NOMO-1 treated with DMSO at 0.1 percent for 48 hours (cell line): ENCODE measurements at regions not wholly inside any gene's neighbourhood (a gene's known extent, or its start where the extent isn't known, plus 50 kb on each side); places are given as distances from the start of the nearest gene placed in this dataset.
A peak's percentile ranks its signal among the peaks of the same experiment; 100 is the strongest.
"Not testable (repeated sequence)": the region's sequence is repeated elsewhere in the genome, so short reads cannot be mapped to it uniquely, and the experiment has no call there.

Source experiments
- DNase-seq: peaks from one replicate; lab custom pipeline; 2025; ENCODE audit not compliant: unreplicated experiment; lab: John Stamatoyannopoulos, UW

DNA sequence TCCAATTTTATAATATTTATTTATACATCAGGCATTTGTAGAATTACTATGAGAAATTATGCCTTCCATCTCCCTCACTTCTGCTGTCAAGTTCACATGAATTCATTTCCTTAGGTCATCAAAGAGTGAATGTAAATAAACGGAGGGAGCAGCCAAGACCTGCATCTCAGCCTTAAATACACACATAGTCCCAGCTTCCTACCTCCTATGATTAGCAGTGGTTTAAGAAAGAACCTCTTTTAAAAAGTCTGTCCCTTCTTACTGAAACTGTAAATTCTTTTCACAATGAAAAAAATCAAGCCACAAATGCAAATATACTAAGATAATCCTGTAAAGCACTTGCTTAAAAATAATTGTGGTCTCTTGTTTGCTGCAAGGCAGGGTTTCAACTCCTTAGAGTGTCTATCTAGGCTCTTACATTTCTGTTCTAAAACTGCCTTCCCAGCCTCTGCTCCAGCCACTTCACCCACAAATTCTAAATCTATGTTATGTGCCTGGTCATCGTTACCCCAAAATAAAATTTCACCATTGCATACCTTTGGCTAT lies 532.7 kb upstream of the FSHR start:
- DNase-seq, result no peak

DNA sequence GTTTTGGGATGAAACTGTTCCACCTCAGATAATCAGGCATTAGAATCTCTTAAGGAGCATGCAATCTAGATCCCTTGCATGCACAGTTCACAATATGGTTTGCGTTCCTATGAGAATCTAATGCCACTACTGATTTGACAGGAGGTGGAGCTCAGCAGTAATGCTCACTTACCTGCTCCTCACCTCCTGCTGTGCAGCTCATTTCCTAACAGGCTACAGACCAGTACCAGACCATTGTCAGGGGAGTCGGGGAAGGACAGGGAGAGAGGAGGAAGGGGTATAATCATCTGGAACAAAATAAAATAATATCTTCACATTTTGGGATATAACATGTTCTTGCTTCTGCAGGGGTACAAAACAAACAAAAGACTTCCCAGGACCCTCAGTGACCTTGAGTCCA lies 532.0 kb upstream of the FSHR start:
- DNase-seq, result no peak

DNA sequence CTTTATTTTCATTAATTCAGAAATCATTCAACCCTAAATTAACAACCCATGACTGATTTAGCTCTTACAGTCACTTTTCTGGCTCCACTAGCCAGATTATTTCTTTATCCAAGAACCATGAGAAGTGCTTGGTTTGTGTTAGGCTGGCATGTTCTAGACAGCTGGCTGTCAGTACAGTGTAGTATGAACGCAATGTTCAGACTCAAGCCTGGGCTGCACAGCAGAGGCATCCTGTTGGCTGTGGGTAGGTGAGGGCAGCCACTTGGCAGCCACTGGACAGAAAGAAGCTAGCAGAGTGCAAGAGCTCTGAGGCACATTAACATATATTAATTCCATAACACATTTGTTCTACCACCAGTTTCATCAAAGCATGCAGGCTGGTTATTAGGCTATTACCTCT lies 522.9 kb upstream of the FSHR start:
- no peak for DNase-seq

DNA sequence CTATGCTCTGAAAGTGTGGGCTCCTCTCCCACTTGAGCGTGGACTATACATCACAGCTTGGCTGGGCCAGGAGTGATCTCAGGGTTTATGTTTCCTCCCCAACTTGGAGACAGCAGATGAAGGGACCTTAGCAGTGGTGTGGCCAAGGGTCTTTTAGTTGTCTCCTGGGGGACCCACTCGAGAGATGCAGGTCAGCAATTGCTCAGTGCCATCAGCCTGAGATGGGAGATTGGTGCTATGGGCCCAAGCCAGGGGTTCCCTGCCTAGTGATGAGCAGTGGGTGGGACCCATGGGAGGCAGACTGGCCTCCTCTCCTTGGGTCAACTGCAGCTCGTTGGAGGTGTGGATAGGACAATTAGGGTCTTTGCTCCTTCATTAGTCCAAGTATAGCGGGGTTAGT lies 510.5 kb upstream of the FSHR start:
- no peak for DNase-seq

DNA sequence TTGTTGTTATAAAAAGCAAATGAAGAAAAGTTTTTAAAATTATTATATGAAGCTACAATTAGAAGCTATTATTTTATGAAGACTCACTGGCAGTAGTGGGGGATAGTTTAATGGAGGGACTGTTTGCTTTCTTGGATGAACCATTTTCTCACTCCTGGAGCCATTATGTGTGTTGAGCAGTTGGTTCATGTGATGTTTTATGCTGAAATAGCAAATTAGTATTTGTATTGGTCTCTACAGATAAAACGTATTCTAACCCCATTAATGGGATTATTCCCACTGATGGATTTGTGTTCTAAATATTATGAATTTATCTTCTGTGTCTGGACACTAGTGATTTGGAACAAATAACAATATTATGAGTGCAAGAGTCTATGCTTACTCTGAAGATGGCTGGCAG lies 507.5 kb upstream of the FSHR start:
- DNase-seq, result no peak

DNA sequence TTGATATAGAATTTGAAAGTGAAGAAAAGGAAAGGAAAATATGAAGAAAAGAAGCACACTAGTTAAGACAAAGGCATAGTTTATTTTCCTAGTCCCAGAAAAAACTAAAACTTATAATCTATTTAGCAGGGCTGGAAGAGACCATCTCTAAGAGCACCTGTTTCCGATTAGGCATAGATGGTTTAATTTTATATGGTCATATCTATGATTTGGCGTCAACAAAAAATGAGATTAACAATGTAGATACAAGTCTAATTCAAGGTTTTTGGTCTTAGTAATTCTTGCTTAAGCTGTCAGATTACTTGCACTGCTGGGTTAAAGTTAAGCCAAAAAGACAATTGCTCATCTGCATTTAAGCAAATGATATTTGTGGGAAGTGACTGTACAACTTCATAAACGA lies 502.5 kb upstream of the FSHR start:
- no peak for DNase-seq

DNA sequence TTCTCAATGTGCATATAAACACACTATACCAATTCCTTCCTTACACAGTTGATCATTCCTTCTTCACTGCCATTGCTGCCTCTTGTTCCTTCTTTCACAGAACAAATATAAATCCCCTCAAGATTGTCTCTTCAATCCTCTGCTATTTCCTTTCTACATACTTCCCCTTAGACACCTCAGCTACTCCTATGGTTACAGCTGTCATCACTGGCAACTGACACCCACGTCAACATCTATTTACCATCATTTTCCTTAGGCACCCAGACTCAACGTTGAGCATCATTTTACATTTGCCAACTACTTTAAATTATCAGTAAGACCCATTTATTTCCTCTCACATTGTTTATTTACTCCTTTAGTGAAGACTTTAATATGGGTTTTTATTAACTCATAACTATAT lies 488.8 kb upstream of the FSHR start:
- DNase-seq, result no peak

DNA sequence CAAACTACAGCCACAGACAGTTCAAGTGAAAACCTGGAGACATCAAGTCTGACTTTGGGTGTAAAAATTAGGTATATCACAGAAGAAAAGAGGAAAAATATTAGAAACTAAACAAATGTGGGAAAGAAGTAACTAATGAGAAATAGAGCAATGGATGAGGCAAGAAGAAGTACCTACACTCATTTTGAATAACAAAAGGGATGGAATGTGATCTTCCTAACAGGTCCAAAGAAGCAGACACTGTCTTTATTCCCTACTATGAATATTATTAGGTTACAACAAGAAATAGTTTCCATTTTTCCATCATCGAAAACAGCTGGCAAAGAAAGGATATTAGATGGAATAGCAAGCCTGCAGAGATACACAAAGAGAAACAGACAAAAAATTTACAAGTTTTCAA lies 486.3 kb upstream of the FSHR start:
- no peak for DNase-seq

DNA sequence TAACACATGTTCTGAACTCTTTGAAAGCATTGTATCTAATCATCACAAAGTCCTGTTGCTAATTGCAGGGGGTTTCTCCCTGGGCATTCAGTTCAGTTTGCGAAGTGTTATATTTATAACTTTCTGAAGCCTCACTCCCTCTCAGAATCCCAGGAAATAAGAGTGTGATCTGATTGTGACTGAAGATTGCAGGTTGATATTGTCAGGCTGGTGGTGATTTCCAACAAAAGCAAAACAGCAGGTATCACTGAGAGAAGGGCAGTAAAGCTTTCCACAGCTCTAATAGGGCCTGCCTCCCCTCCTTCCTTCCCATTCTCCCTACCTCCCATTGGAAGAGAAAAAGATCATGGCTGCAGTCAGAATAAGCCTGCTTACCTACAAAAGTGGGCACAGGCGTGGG lies 466.7 kb upstream of the FSHR start:
- no peak for DNase-seq

DNA sequence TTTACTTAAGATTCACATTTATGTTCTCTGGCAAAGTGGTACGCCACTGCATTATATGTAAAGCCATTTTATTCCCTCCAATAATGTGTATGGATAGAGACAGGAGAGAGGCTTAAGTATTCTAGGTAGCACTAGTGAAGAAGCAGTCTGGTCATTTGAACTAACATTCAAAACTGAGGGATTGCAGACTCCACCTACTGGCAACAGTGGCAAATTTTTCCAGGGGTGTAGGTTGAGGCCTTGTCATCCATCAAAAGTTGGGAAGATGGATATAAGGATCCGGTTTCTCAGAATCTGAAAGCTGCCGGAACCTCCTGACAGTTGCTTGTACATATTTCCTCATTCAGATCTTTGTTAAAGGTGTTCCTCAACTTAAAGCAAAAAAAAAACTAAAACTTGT lies 465.5 kb upstream of the FSHR start:
- DNase-seq, result no peak

DNA sequence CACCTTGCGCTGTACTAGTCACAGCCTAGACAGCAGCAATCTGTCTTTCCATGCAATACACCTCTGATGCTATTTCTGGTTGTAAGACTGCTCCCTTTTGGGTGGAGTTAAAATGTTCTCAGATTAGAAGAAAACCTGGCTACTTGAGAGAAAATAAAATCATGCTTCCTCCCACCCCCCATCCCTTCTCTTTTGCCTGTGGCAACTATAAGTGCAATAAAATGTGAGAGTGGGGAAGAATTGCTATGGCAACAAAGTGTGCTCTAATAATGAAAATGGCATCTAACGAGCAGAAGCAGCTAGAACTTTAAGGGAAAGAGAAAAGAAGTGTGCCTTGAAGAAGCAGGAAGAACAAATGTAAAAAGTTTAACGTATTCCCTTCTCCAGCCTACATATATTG lies 464.2 kb upstream of the FSHR start:
- no peak for DNase-seq

DNA sequence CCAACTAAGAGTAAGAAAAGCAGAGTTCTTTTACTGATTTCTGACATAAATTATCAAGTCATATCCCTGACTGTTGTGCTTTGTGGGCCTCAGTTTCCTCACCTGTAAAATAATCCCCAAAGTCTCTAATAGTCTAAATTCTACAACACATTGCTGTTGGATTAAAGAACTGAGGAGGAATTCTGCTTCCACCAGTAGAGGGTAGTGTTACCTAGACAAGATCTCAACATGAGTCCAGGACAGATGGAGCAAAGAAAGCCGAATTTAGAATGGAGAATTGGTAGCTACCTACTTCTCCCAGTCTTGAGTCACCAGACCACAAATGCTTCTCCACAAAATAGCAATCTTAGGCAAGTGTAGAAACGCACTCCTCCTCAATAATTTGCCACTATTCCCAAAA lies 462.5 kb upstream of the FSHR start:
- DNase-seq, result peak; percentile 26

DNA sequence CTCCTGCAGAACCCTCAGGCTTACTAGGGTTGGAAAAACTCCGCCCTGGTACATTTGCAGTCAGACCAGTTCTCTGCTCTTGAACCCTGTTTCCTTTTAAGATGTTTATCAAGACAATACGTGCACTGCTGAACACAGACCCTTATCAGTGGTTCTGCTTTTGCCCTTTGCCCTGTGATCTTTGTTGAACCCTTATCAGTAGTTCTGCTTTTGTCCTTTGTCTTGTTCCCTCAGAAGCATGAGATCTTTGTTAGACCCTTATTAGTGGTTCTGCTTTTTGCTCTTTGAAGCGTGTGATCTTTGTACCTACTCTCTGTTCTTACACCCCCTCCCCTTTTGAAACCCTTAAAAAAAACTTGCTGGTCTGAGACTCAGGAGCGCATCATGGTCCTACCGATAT lies 457.5 kb upstream of the FSHR start:
- DNase-seq, result not testable (repeated sequence)

DNA sequence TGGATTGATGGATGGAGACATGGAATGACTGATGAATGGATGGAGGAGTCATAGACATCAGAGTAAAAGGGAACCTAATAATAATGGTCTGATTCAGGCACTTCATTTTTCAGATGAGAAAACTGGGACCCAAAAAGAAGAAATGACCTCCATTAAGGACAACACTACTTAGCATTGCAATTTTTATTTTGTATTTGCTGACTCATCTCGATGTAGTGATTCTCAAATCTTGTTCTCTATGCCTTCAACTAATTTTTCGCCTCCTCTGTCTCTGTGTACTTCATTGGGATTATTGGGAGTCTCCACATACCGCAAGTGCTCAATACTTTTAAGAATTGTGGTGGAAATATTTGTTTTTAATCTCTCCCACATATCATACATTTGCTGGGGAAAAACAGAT lies 446.2 kb upstream of the FSHR start:
- no peak for DNase-seq

DNA sequence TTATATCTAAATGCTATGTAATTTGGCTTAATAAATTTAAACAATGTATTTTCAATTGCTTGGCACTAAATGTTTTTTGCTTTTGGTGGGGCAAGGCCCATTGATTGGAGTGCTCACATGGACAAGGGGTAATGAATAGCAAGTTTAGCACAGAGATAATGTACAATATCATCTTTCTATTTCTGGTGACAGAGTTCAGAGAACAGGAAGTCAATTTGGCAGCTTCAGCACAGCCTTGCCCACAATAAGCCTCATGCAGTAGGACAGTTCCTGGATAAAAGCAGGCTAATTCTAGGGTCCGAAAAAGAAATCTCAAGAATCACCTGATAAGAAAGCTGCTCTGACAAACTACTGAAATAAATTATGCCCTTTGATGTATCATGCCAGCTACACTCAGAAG lies 443.9 kb upstream of the FSHR start:
- no peak for DNase-seq

DNA sequence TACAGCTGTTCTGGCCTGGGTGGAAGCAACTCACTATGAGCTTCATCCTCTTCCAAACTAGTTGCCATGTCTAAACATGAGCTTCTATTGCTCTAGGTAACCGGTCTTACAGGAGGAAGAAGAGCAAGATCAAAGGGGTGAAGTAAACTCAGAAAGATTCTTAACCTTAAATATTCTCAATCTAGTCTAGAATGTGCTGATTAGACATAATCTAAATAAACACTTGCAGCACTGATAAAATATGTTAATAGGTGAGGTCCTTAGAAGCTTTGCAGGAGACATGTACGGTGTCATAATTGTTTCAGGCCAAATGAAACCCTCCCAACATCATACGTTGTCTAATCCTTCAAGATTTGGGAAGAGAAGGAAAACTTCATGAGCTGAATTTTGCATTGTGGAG lies 431.6 kb upstream of the FSHR start:
- DNase-seq, result no peak

DNA sequence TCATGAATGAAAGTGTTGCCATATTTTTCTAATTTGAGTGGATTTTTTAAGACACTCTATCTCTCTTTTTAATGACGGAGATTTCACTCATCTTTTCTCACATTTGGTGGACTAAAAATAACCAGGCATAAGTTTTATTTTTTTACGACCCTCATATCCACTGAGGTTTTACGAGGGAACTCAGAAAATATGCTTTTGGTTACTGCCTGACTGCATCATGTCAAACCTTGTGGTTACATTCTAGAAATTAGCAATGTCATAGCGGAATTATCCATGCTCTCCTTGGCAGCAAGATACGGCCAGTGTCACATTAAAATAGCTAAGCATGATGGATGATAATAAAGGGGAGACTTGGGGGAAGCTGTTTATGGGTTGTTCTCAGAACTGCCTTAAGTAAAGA lies 428.6 kb upstream of the FSHR start:
- DNase-seq, result no peak

DNA sequence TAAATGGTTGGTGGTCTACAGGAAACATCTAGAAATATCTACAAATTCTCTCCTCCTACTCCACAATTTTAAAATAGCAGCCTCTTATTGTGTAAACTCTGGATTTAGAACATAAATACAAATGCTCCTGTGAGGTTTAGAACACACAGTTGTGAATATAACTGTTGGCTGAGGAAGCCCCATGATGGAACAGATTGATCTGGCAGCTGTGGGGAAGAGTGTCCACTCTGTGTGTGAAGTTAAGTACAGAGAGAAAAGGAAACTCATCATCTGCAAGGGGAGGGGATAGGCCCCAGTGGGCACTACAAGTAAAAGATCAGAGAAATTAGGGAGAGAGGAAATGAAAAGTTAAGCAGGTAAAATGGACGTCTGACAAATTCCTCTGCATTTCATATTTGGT lies 422.7 kb upstream of the FSHR start:
- DNase-seq, result no peak

DNA sequence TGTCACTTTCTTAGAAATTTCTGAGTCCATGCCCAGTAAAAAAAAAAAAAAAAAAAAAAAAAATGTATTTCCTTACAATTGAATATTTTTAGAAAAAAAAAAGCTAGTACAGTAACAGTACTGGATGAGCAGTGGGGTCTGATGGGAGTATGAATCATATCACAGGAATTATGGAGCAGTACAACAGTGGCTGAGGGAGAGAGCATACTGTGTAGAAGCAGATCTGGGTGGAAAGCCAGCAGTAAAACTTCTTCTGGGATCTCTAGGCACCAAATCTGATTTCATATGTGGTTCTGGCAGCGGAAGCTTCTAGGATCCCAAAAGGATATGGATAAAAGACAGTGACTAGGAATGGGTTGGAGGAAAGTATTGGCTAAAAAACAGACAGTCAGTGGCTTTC lies 414.9 kb upstream of the FSHR start:
- DNase-seq, result no peak

DNA sequence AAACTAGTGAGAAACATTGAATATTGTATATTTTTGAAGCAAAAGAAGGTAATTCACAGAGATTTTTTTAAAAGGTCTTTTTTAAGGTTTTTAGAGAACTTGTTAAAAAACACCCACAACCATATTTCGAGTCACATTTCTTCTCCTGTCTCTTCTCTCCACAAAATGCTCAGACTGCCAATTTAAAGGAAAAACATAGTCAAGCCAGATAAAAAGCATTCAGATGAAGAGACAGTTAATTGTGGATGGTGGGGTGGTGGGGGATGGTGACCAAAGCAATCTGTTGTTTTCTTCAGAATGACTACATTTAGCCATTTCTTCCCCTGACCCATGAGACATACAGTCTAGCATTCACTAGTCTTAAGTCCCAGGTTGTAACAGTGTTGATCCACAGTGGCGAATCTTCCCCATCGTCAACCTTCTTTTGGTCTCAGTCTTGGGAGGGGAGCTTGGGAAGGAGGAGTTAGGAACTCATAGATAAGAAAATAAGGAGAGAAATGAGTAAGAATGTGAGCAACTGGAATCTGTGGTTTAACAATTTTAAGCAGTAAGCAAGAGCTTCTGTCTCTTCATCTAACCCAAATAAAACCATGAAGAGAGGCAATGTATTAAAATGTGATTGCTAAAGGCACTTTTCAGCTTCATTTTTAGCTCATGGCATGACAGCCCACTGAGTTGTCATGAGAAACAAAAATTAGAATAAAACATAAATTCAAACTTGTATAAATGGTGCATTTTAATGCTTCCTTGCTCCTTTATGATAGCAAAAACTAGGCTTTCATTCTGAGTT lies 413.7 kb upstream of the FSHR start:
- DNase-seq, result no peak

DNA sequence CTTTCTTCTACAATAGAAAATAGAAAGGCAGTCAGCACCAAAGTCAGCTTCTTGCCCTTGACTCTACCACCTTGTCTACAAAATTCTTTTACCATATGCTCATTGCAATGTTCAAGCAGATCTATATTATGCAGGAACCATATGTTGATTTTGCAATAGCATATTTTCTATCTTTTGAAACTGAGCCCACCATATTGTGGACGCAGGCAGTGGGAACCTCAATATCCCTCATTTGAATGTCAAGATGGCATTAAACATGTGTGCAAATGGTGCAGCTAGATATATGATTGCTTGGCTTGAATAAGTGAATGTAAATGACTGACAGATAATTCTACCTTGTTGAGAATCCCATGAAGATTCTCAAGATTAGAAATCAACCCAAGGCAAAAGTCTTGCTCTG lies 412.7 kb upstream of the FSHR start:
- no peak for DNase-seq

DNA sequence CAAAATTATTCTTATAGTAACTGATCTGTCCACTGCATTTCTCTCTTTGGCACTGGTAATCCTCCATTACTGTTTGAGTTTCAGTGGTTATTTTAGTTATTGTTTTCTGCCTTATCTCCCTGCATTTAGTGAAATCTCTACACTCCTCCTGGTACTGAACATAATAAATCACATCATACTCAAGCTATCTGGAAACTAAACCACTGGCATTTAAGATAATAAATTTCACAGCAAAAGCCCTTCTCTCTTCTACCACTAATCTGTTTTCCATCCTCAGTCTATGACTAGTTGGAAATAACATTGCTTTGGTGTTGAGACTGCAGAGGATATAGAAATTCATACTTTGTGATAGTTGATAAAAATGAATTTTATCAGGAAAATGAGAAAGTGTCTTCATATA lies 399.3 kb upstream of the FSHR start:
- DNase-seq, result no peak

DNA sequence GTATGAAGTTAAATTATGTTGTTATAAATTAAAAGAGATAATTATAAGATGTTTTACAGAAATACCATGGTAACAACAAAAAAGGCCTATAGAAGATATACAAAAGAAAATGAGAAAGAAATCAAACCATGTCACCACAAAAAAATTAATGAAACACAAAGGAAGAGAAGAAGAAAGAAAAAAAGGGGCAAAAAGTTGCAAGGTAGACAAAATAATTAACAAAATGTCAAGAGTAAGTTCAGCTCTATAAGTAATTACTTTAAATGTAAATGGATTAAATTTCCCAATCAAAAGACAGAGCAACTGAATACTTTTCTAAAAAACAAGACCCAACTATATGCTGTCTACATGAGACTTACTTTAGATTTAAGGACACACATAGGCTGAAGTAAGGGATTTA lies 378.4 kb upstream of the FSHR start:
- no peak for DNase-seq
